CD8-positive, alpha-beta memory T cell (primary cell): ENCODE measurements at regions not wholly inside any gene's neighbourhood (a gene's known extent, or its start where the extent isn't known, plus 50 kb on each side); places are given as distances from the start of the nearest gene placed in this dataset.

Source experiments
- CTCF ChIA-PET: fragments of 350-600 bp; sonication (Branson Sonifier 250); formaldehyde crosslinking; loops from one replicate; lab custom pipeline; 2021; ENCODE audit warnings: antibody characterized with exemption; lab: Charles Lee
- POLR2A ChIA-PET: fragments of 350-600 bp; sonication (Branson Sonifier 250); formaldehyde crosslinking; loops from one replicate; lab custom pipeline; 2021; ENCODE audit warnings: antibody characterized with exemption; lab: Charles Lee
- DNase-seq, 5 donors: peaks; one replicate each; pipeline versions ENCODE4 v3.0.0 to v3.0.0-alpha.2; 2020 to 2022; ENCODE audit warnings: mixed read lengths in 1 of 5
- H3K27ac ChIP-seq: one replicate; pipeline ENCODE4 v1.7.0; 2013; ENCODE audit warnings: low read depth, mild to moderate bottlenecking, low read length, moderate library complexity
- H3K27me3 ChIP-seq: 2 replicates; pipeline ENCODE4 v1.7.0; 2013; ENCODE audit warnings: low read length, mild to moderate bottlenecking; ENCODE audit not compliant: insufficient read depth, poor library complexity, severe bottlenecking
- H3K36me3 ChIP-seq: 2 replicates; pipeline ENCODE4 v1.7.0; 2013; ENCODE audit warnings: mild to moderate bottlenecking, low read length, moderate library complexity; ENCODE audit not compliant: insufficient read depth
- H3K4me1 ChIP-seq: 2 replicates; pipeline ENCODE4 v1.7.0; 2013; ENCODE audit warnings: mild to moderate bottlenecking, low read length, moderate library complexity; ENCODE audit not compliant: insufficient read depth
- H3K4me3 ChIP-seq: 2 replicates; pipeline ENCODE4 v1.7.0; 2013; ENCODE audit warnings: mild to moderate bottlenecking, low read length
- H3K9me3 ChIP-seq: 2 replicates; pipeline ENCODE4 v1.7.0; 2013; ENCODE audit warnings: mild to moderate bottlenecking, low read length
- H3K27ac Mint-ChIP-seq, 8 donors: one replicate each; pipeline ENCODE4 v1.8.0; 2020 to 2021; ENCODE audit warnings: mixed read lengths in 8 of 8, mild to moderate bottlenecking in 6 of 8, inconsistent platforms in 3 of 8, moderate library complexity in 3 of 8
- H3K27me3 Mint-ChIP-seq, 2 donors: one replicate each; pipeline ENCODE4 v1.8.0; 2020 to 2021; ENCODE audit warnings: mixed read lengths in 2 of 2, mild to moderate bottlenecking in 1 of 2, moderate library complexity in 1 of 2
- H3K36me3 Mint-ChIP-seq, 3 donors: one replicate each; pipeline ENCODE4 v1.8.0; 2020 to 2021; ENCODE audit warnings: mixed read lengths in 3 of 3, inconsistent platforms in 1 of 3, mild to moderate bottlenecking in 1 of 3
- H3K4me1 Mint-ChIP-seq, 3 donors: one replicate each; pipeline ENCODE4 v1.8.0; 2020 to 2021; ENCODE audit warnings: mixed read lengths in 3 of 3, inconsistent platforms in 1 of 3, mild to moderate bottlenecking in 1 of 3
- H3K4me3 Mint-ChIP-seq, 7 donors: one replicate each; pipeline ENCODE4 v1.8.0; 2020 to 2021; ENCODE audit warnings: mixed read lengths in 7 of 7, mild to moderate bottlenecking in 6 of 7, moderate library complexity in 4 of 7, inconsistent platforms in 2 of 7
- H3K9me3 Mint-ChIP-seq, 5 donors: one replicate each; pipeline ENCODE4 v1.8.0; 2020 to 2022; ENCODE audit warnings: mixed read lengths in 5 of 5, mild to moderate bottlenecking in 3 of 5, moderate library complexity in 2 of 5, inconsistent platforms in 1 of 5

GRCh38 chr2:18784245-18784644, 194.9 kb upstream of the NT5C1B start:
- Mint-ChIP-seq H3K9me3 (peaks cover 0 to 12% (median 7%) of the 10 kb centered on the region in 5 donors), H3K4me1 (no peaks in the 10 kb centered on the region), H3K4me3 (no peak overlapping the region), H3K36me3 (peaks cover 12 to 49% (median 13%) of the 10 kb centered on the region in 3 donors), H3K27me3 (peaks cover 0 to 3% of the 10 kb centered on the region in 2 donors), H3K27ac (no peak overlapping the region)
- no peak for DNase-seq
- Histone ChIP-seq H3K27ac (no peak overlapping the region), H3K27me3 (no peaks in the 10 kb centered on the region), H3K4me3 (no peak overlapping the region), H3K36me3 (no peaks in the 10 kb centered on the region), H3K9me3 (no peaks in the 10 kb centered on the region), H3K4me1 (no peaks in the 10 kb centered on the region)
- CTCF ChIA-PET: no interaction called here
- POLR2A ChIA-PET: no interaction called here

DNA sequence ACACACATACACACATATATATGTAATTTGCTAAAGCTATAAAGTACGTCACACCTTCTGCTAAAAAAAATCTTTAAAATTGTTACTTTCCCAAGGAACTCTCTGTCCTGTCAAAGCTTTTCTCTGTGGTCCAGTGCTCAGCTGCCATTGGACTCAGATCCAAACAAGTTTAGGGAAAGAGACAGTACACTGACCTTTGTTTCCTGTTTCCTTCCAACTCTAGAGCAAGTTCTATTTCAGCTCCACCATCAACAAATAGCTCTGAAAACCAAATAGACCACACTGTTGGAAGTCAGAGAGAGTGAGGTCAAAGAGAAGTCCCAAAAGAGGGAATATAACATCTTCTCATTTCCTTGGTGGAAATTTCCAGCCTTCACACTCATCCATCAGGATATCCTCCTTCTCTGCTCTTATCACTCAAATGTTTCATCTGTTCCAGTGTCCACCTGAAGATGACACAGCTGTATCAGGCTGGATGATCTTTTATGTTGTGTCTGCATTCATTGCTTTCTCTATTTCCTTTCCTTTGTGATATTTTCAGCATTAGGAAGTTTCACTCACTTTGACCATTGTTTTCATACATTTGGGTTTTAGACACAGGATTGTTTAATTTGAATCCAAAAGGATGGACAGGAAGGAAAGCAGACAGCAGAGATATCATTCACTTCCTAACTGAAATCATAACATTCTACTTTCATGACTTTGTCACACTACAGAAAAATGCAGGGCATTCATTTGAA, 192.3 kb upstream of the NT5C1B start:
- no peaks in the 10 kb centered on the region for H3K4me1 ChIP-seq
- Mint-ChIP-seq H3K9me3 (peaks cover 0 to 12% (median 7%) of the 10 kb centered on the region in 5 donors), H3K27ac (no peak overlapping the region), H3K36me3 (peaks cover 9 to 39% (median 11%) of the 10 kb centered on the region in 3 donors), H3K4me3 (no peak overlapping the region), H3K4me1 (peaks cover 0 to 8% (median 0%) of the 10 kb centered on the region in 3 donors), H3K27me3 (peaks cover 0 to 3% of the 10 kb centered on the region in 2 donors)
- no peak overlapping the region for H3K27ac ChIP-seq
- H3K4me3 ChIP-seq: no peak overlapping the region
- no peaks in the 10 kb centered on the region for H3K27me3 ChIP-seq
- no peaks in the 10 kb centered on the region for H3K9me3 ChIP-seq
- no peak for DNase-seq
- H3K36me3 ChIP-seq: no peaks in the 10 kb centered on the region
- CTCF ChIA-PET: no interaction called here
- POLR2A ChIA-PET: no interaction called here

DNA sequence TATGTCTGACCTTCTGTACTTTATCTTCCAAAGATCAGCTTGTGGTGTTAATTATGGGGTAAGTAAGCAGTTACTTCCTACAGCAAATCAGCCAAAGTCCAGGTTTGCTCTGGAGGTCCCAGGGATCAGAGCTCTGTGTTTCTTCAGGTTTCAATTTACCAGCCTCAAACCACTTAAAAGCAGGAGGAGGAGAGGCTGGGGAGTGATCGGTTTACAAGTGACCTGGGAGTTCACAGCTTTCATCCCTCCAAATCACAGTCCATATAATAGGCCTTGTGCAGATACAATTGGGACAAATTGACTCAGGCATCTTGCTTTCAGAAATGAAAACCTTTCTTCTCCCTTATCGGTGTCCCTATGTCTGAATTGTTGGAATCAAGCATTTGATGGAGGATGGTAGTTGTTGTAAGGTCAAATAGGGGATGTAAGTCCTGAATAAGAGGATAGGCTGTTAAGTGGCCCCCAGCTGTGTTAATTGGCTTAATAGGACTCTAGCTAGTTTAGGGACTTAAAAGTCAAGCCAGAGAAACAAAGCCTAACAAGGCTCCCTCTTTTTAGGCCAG, 188.0 kb upstream of the NT5C1B start:
- no peaks in the 10 kb centered on the region for H3K4me1 ChIP-seq
- no peaks in the 10 kb centered on the region for H3K9me3 ChIP-seq
- no peaks in the 10 kb centered on the region for H3K36me3 ChIP-seq
- peaks cover 0 to 8% (median 0%) of the 10 kb centered on the region in 3 donors for H3K4me1 Mint-ChIP-seq
- H3K27ac Mint-ChIP-seq: peak overlapping the region in 1 of 8 donors; percentile 46
- no peaks in the 10 kb centered on the region for H3K27me3 Mint-ChIP-seq
- H3K27ac ChIP-seq: no peak overlapping the region
- H3K4me3 Mint-ChIP-seq: no peak overlapping the region
- no peaks in the 10 kb centered on the region for H3K27me3 ChIP-seq
- DNase-seq: no peak
- H3K9me3 Mint-ChIP-seq: peaks cover 0 to 4% (median 0%) of the 10 kb centered on the region in 5 donors
- ChIA-PET CTCF (no interaction called here), POLR2A (no interaction called here)
- H3K36me3 Mint-ChIP-seq: peaks cover 0 to 31% (median 4%) of the 10 kb centered on the region in 3 donors
- H3K4me3 ChIP-seq: no peak overlapping the region

GRCh38 chr2:18771212-18771611, 181.8 kb upstream of the NT5C1B start:
- Histone ChIP-seq H3K36me3 (no peaks in the 10 kb centered on the region), H3K4me3 (no peak overlapping the region), H3K27ac (no peak overlapping the region), H3K9me3 (no peaks in the 10 kb centered on the region), H3K27me3 (no peaks in the 10 kb centered on the region), H3K4me1 (no peaks in the 10 kb centered on the region)
- Mint-ChIP-seq H3K27me3 (no peaks in the 10 kb centered on the region), H3K36me3 (peaks cover 7 to 66% (median 11%) of the 10 kb centered on the region in 3 donors), H3K4me1 (no peaks in the 10 kb centered on the region), H3K9me3 (peaks cover 3 to 28% (median 12%) of the 10 kb centered on the region in 5 donors), H3K27ac (no peak overlapping the region), H3K4me3 (no peak overlapping the region)
- ChIA-PET POLR2A (no interaction called here), CTCF (no interaction called here)
- DNase-seq: no peak

- POLR2A ChIA-PET: no interaction called here
- peaks cover 4 to 25% (median 11%) of the 10 kb centered on the region in 5 donors for H3K9me3 Mint-ChIP-seq
- H3K36me3 Mint-ChIP-seq: peaks cover 5 to 52% (median 8%) of the 10 kb centered on the region in 3 donors
- H3K4me1 Mint-ChIP-seq: no peaks in the 10 kb centered on the region
- no peaks in the 10 kb centered on the region for H3K27me3 ChIP-seq
- no peaks in the 10 kb centered on the region for H3K9me3 ChIP-seq
- CTCF ChIA-PET: no interaction called here
- no peaks in the 10 kb centered on the region for H3K36me3 ChIP-seq
- peaks cover 0 to 2% of the 10 kb centered on the region in 2 donors for H3K27me3 Mint-ChIP-seq
- H3K4me3 ChIP-seq: no peak overlapping the region
- no peak for DNase-seq
- no peak overlapping the region for H3K27ac Mint-ChIP-seq
- H3K27ac ChIP-seq: no peak overlapping the region
- no peak overlapping the region for H3K4me3 Mint-ChIP-seq
- H3K4me1 ChIP-seq: no peaks in the 10 kb centered on the region
These were observed 174.0 kb upstream of the NT5C1B start for GRCh38 chr2:18763338-18763737.

DNA sequence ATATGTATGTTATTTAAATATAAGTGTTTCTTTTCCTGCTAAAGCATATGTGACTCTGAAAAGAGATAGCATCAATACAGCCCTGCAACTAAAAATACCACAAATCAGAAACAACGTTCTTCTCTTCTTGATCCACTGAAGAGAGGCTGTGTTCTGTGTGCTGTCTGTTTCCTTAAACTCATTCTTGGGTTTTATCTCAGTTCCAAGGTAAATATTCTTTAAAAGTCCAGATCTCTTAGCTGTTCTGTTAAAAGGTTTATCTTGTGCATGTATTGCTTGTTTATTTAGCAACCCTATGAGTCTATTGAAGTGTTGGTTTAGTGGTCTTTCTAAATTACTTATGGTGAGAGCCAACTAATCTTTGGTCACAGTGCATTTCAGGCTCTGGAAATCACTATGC, 173.3 kb upstream of the NT5C1B start:
- Histone ChIP-seq H3K4me3 (no peak overlapping the region), H3K27me3 (no peaks in the 10 kb centered on the region), H3K4me1 (no peaks in the 10 kb centered on the region), H3K27ac (no peak overlapping the region), H3K9me3 (no peaks in the 10 kb centered on the region), H3K36me3 (no peaks in the 10 kb centered on the region)
- Mint-ChIP-seq H3K27ac (no peak overlapping the region), H3K4me3 (no peak overlapping the region), H3K36me3 (peaks cover 5 to 57% (median 5%) of the 10 kb centered on the region in 3 donors), H3K9me3 (peaks cover 0 to 22% (median 8%) of the 10 kb centered on the region in 5 donors), H3K27me3 (peaks cover 0 to 2% of the 10 kb centered on the region in 2 donors), H3K4me1 (no peaks in the 10 kb centered on the region)
- POLR2A ChIA-PET: no interaction called here
- CTCF ChIA-PET: no interaction called here
- DNase-seq: no peak

- peaks cover 0 to 21% (median 0%) of the 10 kb centered on the region in 3 donors for H3K36me3 Mint-ChIP-seq
- H3K27me3 ChIP-seq: no peaks in the 10 kb centered on the region
- no peak overlapping the region for H3K4me3 Mint-ChIP-seq
- H3K27ac Mint-ChIP-seq: no peak overlapping the region
- no peak for DNase-seq
- H3K4me3 ChIP-seq: no peak overlapping the region
- H3K4me1 ChIP-seq: no peaks in the 10 kb centered on the region
- no peaks in the 10 kb centered on the region for H3K4me1 Mint-ChIP-seq
- no peak overlapping the region for H3K27ac ChIP-seq
- ChIA-PET POLR2A (no interaction called here), CTCF (no interaction called here)
- no peaks in the 10 kb centered on the region for H3K9me3 ChIP-seq
- H3K9me3 Mint-ChIP-seq: peaks cover 0 to 9% (median 4%) of the 10 kb centered on the region in 5 donors
- peaks cover 0 to 2% of the 10 kb centered on the region in 2 donors for H3K27me3 Mint-ChIP-seq
- H3K36me3 ChIP-seq: no peaks in the 10 kb centered on the region
These were observed 164.9 kb upstream of the NT5C1B start for GRCh38 chr2:18754286-18754685.

DNA sequence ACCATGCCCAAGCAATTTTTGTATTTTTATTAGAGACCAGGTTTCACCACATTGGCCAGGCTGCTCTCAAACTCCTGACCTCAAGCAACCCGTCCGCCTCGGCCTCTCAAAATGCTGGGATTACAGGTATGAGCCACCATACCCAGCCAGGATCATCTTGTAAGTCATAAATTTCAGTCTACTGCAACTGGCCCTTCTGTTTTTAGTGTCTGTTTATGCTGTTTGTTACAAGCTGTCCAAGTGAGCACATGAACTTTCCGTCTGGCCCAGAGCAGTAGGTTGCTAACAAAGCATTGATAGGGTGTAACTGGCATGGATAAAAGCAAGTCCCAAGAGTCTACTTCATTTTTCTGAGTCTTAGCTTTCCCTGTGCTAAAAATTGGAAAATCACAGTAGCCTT, 164.4 kb upstream of the NT5C1B start:
- no peaks in the 10 kb centered on the region for H3K4me1 Mint-ChIP-seq
- H3K36me3 ChIP-seq: no peaks in the 10 kb centered on the region
- H3K4me3 Mint-ChIP-seq: no peak overlapping the region
- H3K9me3 Mint-ChIP-seq: peaks cover 0 to 4% (median 0%) of the 10 kb centered on the region in 5 donors
- no peak overlapping the region for H3K4me3 ChIP-seq
- no peaks in the 10 kb centered on the region for H3K27me3 ChIP-seq
- no peaks in the 10 kb centered on the region for H3K9me3 ChIP-seq
- no peak overlapping the region for H3K27ac ChIP-seq
- POLR2A ChIA-PET: no interaction called here
- H3K4me1 ChIP-seq: no peaks in the 10 kb centered on the region
- H3K36me3 Mint-ChIP-seq: peaks cover 0 to 15% (median 0%) of the 10 kb centered on the region in 3 donors
- CTCF ChIA-PET: no interaction called here
- no peaks in the 10 kb centered on the region for H3K27me3 Mint-ChIP-seq
- no peak overlapping the region for H3K27ac Mint-ChIP-seq
- DNase-seq: no peak
